Tibial artery (tissue), 4 donors: ENCODE measurements at regions not wholly inside any gene's neighbourhood (a gene's known extent, or its start where the extent isn't known, plus 50 kb on each side); places are given as distances from the start of the nearest gene placed in this dataset.

ENCODE experiments used
- DNase-seq, 2 donors: peaks; one replicate each; pipeline ENCODE4 v3.0.0-alpha.2; 2019
- H3K27ac ChIP-seq, 2 donors: fragments of 200-600 bp; sonication (generic) in 1 of 2; 1 replicate in 1 of 2; 2 replicates in 1 of 2; pipeline ENCODE4 v1.5.1; 2018 to 2019; ENCODE audit warnings: mild to moderate bottlenecking in 1 of 2
- H3K27me3 ChIP-seq, 2 donors: fragments of 200-600 bp; sonication (generic) in 1 of 2; one replicate each; pipeline versions ENCODE4 v1.5.1 to v1.6.0; 2016 to 2019
- H3K36me3 ChIP-seq, 3 donors: fragments of 200-600 bp; sonication (generic) in 2 of 3; one replicate each; pipeline ENCODE4 v1.5.1; 2016 to 2019; ENCODE audit warnings: mild to moderate bottlenecking in 2 of 3
- H3K4me1 ChIP-seq, 4 donors: fragments of 200-600 bp; sonication (generic) in 2 of 4; 1 replicate in 3 of 4; 2 replicates in 1 of 4; pipeline ENCODE4 v1.5.1; 2016 to 2019
- H3K4me3 ChIP-seq, 2 donors: fragments of 200-600 bp; sonication (generic) in 1 of 2; 1 replicate in 1 of 2; 2 replicates in 1 of 2; pipeline ENCODE4 v1.5.1; 2018 to 2019; ENCODE audit warnings: mild to moderate bottlenecking in 2 of 2
- H3K9me3 ChIP-seq, 3 donors: fragments of 200-600 bp; sonication (generic) in 1 of 3; one replicate each; pipeline ENCODE4 v1.5.1; 2016 to 2019
- CTCF ChIP-seq, 2 experiments: fragments of 200-600 bp in 1 of 2; fragments of 450-650 bp in 1 of 2; IDR thresholded peaks; one replicate each; pipeline ENCODE4 v1.5.1; 2017 to 2019; ENCODE audit warnings: antibody characterized with exemption in 2 of 2, mild to moderate bottlenecking in 1 of 2, moderate library complexity in 1 of 2
- intact Hi-C: fragments of 100-400 bp; cut with DNase I; formaldehyde crosslinking; loops from one replicate; pipeline ENCODE4 v1.15.0; 2023; ENCODE audit warnings: low total_unique reads

- Histone ChIP-seq H3K9me3 (no peaks in the 10 kb centered on the region), H3K27ac (no peak overlapping the region), H3K4me1 (no peaks in the 10 kb centered on the region), H3K36me3 (no peaks in the 10 kb centered on the region), H3K27me3 (no peaks in the 10 kb centered on the region), H3K4me3 (no peak overlapping the region)
- no peak for DNase-seq
- TF ChIP-seq CTCF (IDR thresholded peaks at IDR 0.05): no peak
- intact Hi-C loops: no loop called here
Measured at GRCh38 chr7:115356999-115357702, 435.3 kb downstream of the MDFIC start.

- Histone ChIP-seq H3K4me3 (no peak overlapping the region), H3K27ac (no peak overlapping the region), H3K36me3 (no peaks in the 10 kb centered on the region), H3K9me3 (no peaks in the 10 kb centered on the region), H3K27me3 (no peaks in the 10 kb centered on the region), H3K4me1 (no peaks in the 10 kb centered on the region)
- intact Hi-C loops: no loop called here
- DNase-seq: no peak
- no peak for TF ChIP-seq CTCF (IDR thresholded peaks at IDR 0.05)
Measured at GRCh38 chr7:115356139-115356746, 434.3 kb downstream of the MDFIC start.

- Histone ChIP-seq H3K4me1 (no peaks in the 10 kb centered on the region), H3K9me3 (no peaks in the 10 kb centered on the region), H3K36me3 (no peaks in the 10 kb centered on the region), H3K4me3 (no peak overlapping the region), H3K27me3 (no peaks in the 10 kb centered on the region), H3K27ac (no peak overlapping the region)
- intact Hi-C loops: no loop called here
- TF ChIP-seq CTCF (IDR thresholded peaks at IDR 0.05): no peak
- no peak for DNase-seq
Measured at GRCh38 chr7:115354925-115355324, 433.0 kb downstream of the MDFIC start.

- TF ChIP-seq CTCF (IDR thresholded peaks at IDR 0.05): no peak
- DNase-seq: no peak
- Histone ChIP-seq H3K9me3 (no peaks in the 10 kb centered on the region), H3K4me3 (no peak overlapping the region), H3K27ac (no peak overlapping the region), H3K27me3 (no peaks in the 10 kb centered on the region), H3K4me1 (peaks cover 0 to 17% (median 2%) of the 10 kb centered on the region in 4 donors), H3K36me3 (no peaks in the 10 kb centered on the region)
- intact Hi-C loops: no loop called here
Measured at GRCh38 chr7:115352375-115352774, 430.5 kb downstream of the MDFIC start.

GRCh38 chr7:115350764-115351163 is 428.9 kb downstream of the MDFIC start:
- no peak overlapping the region for H3K4me3 ChIP-seq
- H3K36me3 ChIP-seq: no peaks in the 10 kb centered on the region
- H3K27ac ChIP-seq: no peak overlapping the region
- no peak for TF ChIP-seq CTCF (IDR thresholded peaks at IDR 0.05)
- no peak for DNase-seq
- peaks cover 0 to 23% (median 2%) of the 10 kb centered on the region in 4 donors for H3K4me1 ChIP-seq
- H3K9me3 ChIP-seq: no peaks in the 10 kb centered on the region
- no peaks in the 10 kb centered on the region for H3K27me3 ChIP-seq
- intact Hi-C loops: no loop called here
